GM19395 (cell line): ENCODE measurements at regions not wholly inside any gene's neighbourhood (a gene's known extent, or its start where the extent isn't known, plus 50 kb on each side); places are given as distances from the start of the nearest gene placed in this dataset.

ENCODE experiments used
- ATAC-seq: cut with Tn5 transposase; IDR thresholded peaks from one replicate; pipeline ENCODE4 v1.9.1; 2021; ENCODE audit warnings: mild to moderate bottlenecking, moderate library complexity; ENCODE audit not compliant: unreplicated experiment

GRCh38 chr11:91822805-91823204, 401.8 kb upstream of the FAT3 start:
- ATAC-seq, result no peak

GRCh38 chr11:91820709-91821108, 403.9 kb upstream of the FAT3 start:
- no peak for ATAC-seq

- ATAC-seq, result no peak
Measured at GRCh38 chr11:91819777-91820176, 404.8 kb upstream of the FAT3 start.

- no peak for ATAC-seq
Measured at GRCh38 chr11:91819195-91819594, 405.4 kb upstream of the FAT3 start.

- ATAC-seq, result no peak
Measured at GRCh38 chr11:91817996-91818395, 406.6 kb upstream of the FAT3 start.

GRCh38 chr11:91813263-91813662, 411.4 kb upstream of the FAT3 start:
- no peak for ATAC-seq

- no peak for ATAC-seq
Measured at GRCh38 chr11:91810871-91811270, 413.7 kb upstream of the FAT3 start.

- no peak for ATAC-seq
Measured at GRCh38 chr11:91805293-91805692, 419.3 kb upstream of the FAT3 start.

- ATAC-seq, result no peak
Measured at GRCh38 chr11:91804042-91804441, 420.6 kb upstream of the FAT3 start.

- no peak for ATAC-seq
Measured at GRCh38 chr11:91802475-91802874, 422.1 kb upstream of the FAT3 start.

- ATAC-seq, result no peak
Measured at GRCh38 chr11:91800208-91800914, 424.3 kb upstream of the FAT3 start.

- ATAC-seq, result no peak
Measured at GRCh38 chr11:91798240-91798639, 426.4 kb upstream of the FAT3 start.

GRCh38 chr11:91796999-91797398, 427.6 kb upstream of the FAT3 start:
- no peak for ATAC-seq

GRCh38 chr11:91795139-91795887, 429.3 kb upstream of the FAT3 start:
- ATAC-seq, result no peak

GRCh38 chr11:91794146-91794545, 430.5 kb upstream of the FAT3 start:
- no peak for ATAC-seq

- ATAC-seq, result no peak
Measured at GRCh38 chr11:91792779-91793262, 431.8 kb upstream of the FAT3 start.

- ATAC-seq, result no peak
Measured at GRCh38 chr11:91791171-91791468, 433.5 kb upstream of the FAT3 start.

- no peak for ATAC-seq
Measured at GRCh38 chr11:91790346-91791170, 434.1 kb upstream of the FAT3 start.

- ATAC-seq, result no peak
Measured at GRCh38 chr11:91788764-91789163, 435.9 kb upstream of the FAT3 start.

- no peak for ATAC-seq
Measured at GRCh38 chr11:91786097-91786496, 438.5 kb upstream of the FAT3 start.

GRCh38 chr11:91783173-91783572, 441.4 kb upstream of the FAT3 start:
- no peak for ATAC-seq

- ATAC-seq, result no peak
Measured at GRCh38 chr11:91778758-91779157, 445.9 kb upstream of the FAT3 start.
